ENCODE measurements at regions not wholly inside any gene's neighbourhood (a gene's known extent, or its start where the extent isn't known, plus 50 kb on each side); places are given as distances from the start of the nearest gene placed in this dataset.

DNA sequence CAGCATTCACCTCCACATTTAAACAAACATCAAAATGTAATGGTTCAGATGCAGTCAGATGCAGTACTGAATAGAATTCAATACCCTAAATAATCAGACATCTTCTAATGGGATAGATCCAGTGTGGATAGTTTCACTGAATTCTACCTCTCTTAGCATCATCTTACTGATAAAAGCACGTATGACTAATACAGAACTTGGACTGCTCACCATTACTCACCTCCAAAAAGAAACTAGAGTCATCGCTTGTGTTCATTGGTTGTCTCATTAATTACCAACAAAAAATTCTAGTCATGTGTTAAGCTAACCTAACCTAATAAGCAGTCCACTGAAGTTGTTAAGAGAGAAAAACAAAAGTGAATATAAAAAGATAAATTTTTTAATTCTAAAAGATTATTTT is 165.9 kb upstream of the IRAK1BP1 start:
- TF ChIP-seq POLR2AphosphoS5 (IDR thresholded peaks at IDR 0.05; ENCODE audit: low read depth, low read length), result no peak
- TF ChIP-seq TCF7L2 (IDR thresholded peaks at IDR 0.05; ENCODE audit: borderline replicate concordance, extremely low read depth, insufficient read depth, insufficient read length), result no peak
- TF ChIP-seq EZH2phosphoT487 (IDR thresholded peaks at IDR 0.05; ENCODE audit: borderline replicate concordance), result no peak
- TF ChIP-seq, protein P1, sequence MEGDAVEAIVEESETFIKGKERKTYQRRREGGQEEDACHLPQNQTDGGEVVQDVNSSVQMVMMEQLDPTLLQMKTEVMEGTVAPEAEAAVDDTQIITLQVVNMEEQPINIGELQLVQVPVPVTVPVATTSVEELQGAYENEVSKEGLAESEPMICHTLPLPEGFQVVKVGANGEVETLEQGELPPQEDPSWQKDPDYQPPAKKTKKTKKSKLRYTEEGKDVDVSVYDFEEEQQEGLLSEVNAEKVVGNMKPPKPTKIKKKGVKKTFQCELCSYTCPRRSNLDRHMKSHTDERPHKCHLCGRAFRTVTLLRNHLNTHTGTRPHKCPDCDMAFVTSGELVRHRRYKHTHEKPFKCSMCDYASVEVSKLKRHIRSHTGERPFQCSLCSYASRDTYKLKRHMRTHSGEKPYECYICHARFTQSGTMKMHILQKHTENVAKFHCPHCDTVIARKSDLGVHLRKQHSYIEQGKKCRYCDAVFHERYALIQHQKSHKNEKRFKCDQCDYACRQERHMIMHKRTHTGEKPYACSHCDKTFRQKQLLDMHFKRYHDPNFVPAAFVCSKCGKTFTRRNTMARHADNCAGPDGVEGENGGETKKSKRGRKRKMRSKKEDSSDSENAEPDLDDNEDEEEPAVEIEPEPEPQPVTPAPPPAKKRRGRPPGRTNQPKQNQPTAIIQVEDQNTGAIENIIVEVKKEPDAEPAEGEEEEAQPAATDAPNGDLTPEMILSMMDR (IDR thresholded peaks at IDR 0.05 in 2 of 3, conservative IDR thresholded peaks at IDR 0.05 in 1 of 3; ENCODE audit: borderline replicate concordance in 1 of 3, insufficient read depth in 1 of 3, low read depth in 2 of 3, low read length in 2 of 3), result no peak
- TF ChIP-seq EZH2 (IDR thresholded peaks at IDR 0.05), result no peak
- no peak for TF ChIP-seq POLR2A (IDR thresholded peaks at IDR 0.05; ENCODE audit: borderline replicate concordance, extremely low read depth, insufficient read depth, insufficient read length)
- no peak for TF ChIP-seq JUND (IDR thresholded peaks at IDR 0.05)
- no peak for TF ChIP-seq EGR1 (IDR thresholded peaks at IDR 0.05; ENCODE audit: low read depth)
